GM21528 (cell line): ENCODE measurements at regions not wholly inside any gene's neighbourhood (a gene's known extent, or its start where the extent isn't known, plus 50 kb on each side); places are given as distances from the start of the nearest gene placed in this dataset.

Experiments used
- ATAC-seq: cut with Tn5 transposase; IDR thresholded peaks from one replicate; pipeline ENCODE4 v1.9.1; 2021; ENCODE audit warnings: mild to moderate bottlenecking, moderate library complexity; ENCODE audit not compliant: unreplicated experiment, low FRiP score

- ATAC-seq = no peak
These were observed 1437.2 kb downstream of the TBC1D22A start for GRCh38 chr22:48199667-48200066.

GRCh38 chr22:48198489-48199459 lies 1436.3 kb downstream of the TBC1D22A start:
- no peak for ATAC-seq

DNA sequence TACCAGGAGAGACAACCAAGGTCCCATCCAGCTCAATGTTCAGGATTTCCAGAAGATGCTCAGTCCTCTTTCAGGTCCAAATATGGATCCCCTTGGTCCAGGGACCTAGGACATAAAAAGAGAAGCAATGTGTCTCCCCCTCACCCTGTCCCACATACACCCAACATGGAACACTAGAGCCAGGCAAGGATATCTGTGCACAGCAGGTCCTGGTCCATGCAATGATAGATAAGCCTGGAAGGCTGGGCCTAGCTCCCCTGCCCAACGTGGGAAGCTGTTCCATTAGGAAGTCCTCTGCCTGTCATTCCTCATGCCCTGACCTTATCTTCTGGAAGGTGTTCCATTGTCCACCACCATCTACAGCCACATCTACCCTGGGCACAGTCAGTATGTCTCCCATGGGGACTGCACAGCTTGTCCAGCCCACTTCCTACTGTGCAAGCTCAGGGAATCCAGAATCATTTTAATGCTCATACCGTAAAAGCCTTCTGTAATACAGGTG lies 1434.8 kb downstream of the TBC1D22A start:
- no peak for ATAC-seq

GRCh38 chr22:48192920-48193319 lies 1430.5 kb downstream of the TBC1D22A start:
- ATAC-seq = no peak

GRCh38 chr22:48192071-48192470 lies 1429.6 kb downstream of the TBC1D22A start:
- no peak for ATAC-seq

GRCh38 chr22:48188231-48188721 lies 1425.8 kb downstream of the TBC1D22A start:
- no peak for ATAC-seq

GRCh38 chr22:48187356-48187755 lies 1424.9 kb downstream of the TBC1D22A start:
- ATAC-seq = no peak

GRCh38 chr22:48186146-48186790 lies 1423.8 kb downstream of the TBC1D22A start:
- no peak for ATAC-seq

- ATAC-seq = no peak
These were observed 1422.9 kb downstream of the TBC1D22A start for GRCh38 chr22:48185071-48186055.

GRCh38 chr22:48182846-48183805 lies 1420.7 kb downstream of the TBC1D22A start:
- ATAC-seq = no peak

GRCh38 chr22:48182031-48182430 lies 1419.6 kb downstream of the TBC1D22A start:
- no peak for ATAC-seq

DNA sequence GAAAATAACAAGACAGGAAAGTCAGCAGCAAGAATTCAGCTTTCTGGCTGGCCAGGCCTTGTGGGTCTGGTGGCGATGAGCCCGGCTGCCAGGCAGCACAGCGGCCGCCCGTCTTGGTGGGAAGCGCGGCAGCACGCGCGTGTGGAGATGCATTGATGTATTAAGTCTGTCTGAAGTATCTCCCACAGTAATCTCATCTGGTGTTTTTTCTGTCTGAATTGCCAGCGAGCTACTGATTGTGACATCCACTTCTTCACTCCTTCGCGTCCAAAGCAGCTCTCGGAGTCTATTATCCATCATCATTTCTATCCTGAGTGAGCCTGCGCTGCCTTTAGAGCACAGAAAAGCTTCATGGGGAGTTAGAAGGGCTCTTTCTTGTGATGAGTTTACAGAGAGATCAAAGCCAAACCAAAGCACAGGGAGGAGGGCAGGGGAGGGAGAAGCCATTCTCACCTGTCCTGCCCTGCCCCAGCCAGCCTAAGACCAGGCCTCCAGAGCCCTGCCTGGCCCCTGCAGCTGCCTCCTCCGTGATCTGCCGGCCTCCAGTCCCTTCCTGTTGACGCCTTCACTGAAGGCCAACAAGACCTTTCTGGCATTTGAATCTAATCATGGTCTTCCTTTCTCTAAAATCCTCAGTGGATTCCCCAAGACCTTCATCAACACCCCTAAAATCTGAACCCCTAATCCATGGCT lies 1419.0 kb downstream of the TBC1D22A start:
- no peak for ATAC-seq

- ATAC-seq = no peak
These were observed 1418.2 kb downstream of the TBC1D22A start for GRCh38 chr22:48180631-48181030.

DNA sequence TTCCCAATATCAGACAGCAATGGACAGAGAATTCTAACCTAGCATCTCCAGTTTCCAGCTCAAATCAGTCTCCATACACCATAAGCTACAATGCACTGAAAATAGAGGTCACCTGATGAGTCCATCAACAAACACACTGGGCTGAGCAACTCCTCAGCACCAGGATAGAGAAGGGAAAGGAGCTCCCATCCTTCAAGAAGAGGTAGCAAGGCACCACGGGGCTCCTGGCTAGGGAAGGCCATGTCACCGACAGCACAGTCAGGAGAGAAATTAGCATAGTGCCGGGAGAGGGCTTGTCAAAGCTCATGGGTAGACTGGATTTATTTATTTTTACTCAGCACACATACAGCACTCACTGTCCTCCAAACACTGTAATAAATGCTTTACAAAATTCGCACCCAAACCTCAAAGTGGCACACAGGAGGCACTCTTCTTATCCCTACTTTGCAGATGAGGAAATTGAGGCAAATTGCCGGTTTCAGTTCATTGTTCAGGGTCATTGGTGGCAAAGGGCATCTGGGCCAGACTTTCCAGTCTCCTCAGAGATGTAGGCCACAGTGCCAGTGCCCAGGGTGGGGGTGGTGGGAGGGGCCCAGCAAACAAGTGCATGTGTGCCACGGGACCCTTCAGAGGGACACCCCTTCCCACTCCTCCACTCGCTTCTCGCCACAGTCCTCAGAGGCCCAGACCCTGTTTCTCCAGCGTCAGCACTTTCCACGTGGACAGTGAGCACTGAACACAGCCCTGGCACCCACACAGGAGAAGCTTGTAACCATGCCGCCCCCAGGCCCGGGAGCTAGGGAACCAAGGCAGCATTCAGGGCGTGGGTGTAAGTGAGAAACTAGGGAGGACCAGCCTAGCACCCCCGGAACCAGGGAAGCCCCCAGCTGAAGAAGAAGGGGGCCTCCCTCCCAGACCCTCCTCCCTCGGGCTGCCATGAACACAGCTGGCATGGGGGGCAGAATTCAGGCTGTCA lies 1417.4 kb downstream of the TBC1D22A start:
- no peak for ATAC-seq

GRCh38 chr22:48178536-48178935 lies 1416.1 kb downstream of the TBC1D22A start:
- ATAC-seq = no peak

DNA sequence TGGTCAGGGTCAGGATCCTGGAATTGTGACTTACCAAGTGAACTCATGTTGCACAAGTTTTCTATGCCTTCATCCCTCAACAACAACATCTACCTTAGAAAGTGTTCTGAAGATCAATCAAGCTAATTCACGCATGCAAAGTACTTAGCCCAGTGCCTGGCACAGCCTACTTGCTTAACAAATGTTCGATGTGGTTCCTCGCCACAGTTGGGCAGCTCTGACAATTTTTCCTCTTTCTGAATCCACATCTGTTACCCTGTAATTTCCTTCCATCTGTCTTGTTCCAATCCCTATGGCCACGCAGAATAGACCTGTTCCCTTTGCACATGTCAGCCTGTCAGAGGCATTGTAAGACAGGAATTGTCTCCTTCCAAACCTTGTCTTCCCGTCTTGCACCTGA lies 1415.2 kb downstream of the TBC1D22A start:
- no peak for ATAC-seq

- no peak for ATAC-seq
These were observed 1413.3 kb downstream of the TBC1D22A start for GRCh38 chr22:48175721-48176120.
